Iris pigment epithelial cell (primary cell): ENCODE measurements at regions not wholly inside any gene's neighbourhood (a gene's known extent, or its start where the extent isn't known, plus 50 kb on each side); places are given as distances from the start of the nearest gene placed in this dataset.

Experiments used
- DNase-seq: peaks from one replicate; pipeline ENCODE4 v3.0.0-alpha.2; 2011; ENCODE audit warnings: low read depth

DNA sequence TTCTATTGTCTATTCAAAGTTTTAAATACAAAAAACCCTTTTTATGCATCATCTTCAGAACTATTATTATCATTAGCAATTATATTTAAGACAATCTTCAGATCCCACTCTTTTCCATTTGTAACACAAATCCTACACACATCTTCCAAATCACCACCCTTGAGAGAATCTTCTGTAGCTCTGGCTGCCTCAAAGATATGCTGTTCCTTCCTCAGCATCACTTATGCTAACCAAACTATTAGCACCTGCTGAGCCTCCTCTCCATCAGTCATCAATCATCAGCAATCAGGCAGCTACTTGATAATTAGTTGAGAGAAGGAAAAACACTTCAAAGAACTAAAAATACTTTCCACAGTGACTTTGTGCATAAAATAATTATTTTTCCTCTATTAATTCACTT, 1082.2 kb downstream of the C4orf33 start:
- no peak for DNase-seq

DNA sequence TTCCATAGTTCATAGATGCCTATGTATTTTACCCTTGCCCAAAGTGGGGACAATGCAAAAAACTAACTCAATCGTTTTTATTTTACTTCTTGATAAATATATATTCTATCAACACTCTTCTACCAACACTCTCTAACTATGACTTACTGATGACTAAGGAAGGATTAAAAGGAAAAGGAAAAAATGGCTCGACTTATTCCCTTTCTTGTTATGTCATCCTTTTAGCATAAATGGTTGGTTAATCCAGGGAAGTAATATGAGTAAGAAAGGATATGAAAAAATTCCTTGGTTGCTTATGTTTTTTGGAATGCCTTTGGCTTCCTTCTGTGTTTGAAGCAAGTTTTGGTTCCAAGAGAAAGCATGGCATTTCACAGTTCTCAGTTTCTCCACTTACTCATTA, 1087.1 kb downstream of the C4orf33 start:
- DNase-seq, result peak; percentile 1

GRCh38 chr4:130183766-130184165, 1087.8 kb downstream of the C4orf33 start:
- DNase-seq, result no peak

DNA sequence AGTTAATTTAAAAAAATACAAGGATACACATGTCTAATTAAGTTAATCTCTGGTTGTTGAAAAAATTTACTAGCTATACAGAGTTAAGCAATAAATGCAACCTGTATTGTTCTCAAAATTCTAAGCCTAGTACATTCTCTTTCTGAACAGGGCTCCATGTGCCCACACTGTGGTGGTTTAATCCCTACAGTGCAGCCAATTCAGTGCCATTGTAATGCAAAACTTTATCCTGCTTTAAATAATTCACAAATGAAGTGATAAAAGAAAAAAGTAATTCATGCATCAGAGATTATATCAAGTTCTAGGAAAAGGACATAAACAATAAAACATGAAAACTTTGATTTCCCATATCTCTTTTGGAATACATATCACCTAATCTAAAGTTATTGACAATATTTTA, 1089.2 kb downstream of the C4orf33 start:
- no peak for DNase-seq

- DNase-seq, result no peak
Observed at GRCh38 chr4:130186931-130187330, 1091.0 kb downstream of the C4orf33 start.

GRCh38 chr4:130187587-130187986, 1091.6 kb downstream of the C4orf33 start:
- peak; percentile 1 for DNase-seq

- no peak for DNase-seq
Observed at GRCh38 chr4:130192787-130193186, 1096.8 kb downstream of the C4orf33 start.

DNA sequence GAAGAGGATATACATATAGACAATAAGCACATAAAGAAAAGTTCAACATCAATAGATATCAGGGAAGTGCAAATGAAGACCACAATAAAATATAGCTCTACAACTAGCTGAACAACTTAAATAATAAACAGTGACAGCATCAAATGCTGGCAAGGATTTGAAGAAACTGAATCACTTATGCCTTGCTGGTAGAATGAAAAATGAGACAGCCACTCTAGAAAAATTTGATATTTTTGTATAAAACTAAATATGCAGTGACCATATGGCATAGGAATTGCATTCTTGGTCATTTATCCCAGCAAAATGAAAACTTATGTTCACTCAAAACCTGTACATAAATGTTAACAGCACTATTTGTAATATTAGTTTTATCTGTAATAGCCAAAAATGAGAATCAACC, 1102.0 kb downstream of the C4orf33 start:
- no peak for DNase-seq

DNA sequence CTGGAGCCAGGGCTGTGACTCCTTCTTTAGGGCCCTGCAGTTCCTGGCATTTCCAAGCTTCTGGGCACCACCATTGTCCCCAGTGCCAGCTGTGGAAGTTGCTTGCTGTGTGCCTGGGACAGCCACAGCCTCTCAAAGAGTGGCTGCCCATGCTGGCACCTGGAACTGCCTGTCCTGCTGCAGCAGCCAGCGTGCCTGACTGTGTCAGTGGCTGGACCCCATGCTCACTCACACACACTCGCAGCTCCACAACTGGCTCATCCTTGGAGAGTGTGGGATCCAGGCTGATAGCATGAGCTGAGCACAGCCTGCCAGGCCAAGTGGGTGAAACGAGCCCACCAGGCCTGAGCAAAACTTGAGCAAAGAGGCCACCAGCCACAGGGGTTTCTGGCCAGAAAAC, 1107.6 kb downstream of the C4orf33 start:
- no peak for DNase-seq

DNA sequence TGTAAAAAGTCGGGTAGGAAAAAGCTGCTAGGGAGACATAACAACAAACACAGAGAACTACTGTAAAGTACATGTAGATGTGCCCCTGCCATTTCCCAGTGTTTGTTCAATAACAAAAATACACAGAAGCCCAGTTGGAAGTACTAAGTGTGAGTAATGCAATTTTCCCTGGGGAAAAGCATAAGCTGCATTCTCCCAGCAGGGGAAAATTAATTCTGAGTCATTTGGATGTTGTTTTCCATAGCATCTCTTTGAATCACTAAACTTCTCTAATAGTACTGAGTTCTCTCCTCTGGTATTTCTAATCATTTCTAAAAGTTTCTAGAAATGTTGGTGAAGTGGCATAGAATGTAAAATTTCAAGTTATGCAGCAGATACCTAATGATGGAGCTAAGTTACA, 1114.9 kb downstream of the C4orf33 start:
- peak; percentile 10 for DNase-seq

GRCh38 chr4:130214268-130214667, 1118.3 kb downstream of the C4orf33 start:
- DNase-seq, result no peak

DNA sequence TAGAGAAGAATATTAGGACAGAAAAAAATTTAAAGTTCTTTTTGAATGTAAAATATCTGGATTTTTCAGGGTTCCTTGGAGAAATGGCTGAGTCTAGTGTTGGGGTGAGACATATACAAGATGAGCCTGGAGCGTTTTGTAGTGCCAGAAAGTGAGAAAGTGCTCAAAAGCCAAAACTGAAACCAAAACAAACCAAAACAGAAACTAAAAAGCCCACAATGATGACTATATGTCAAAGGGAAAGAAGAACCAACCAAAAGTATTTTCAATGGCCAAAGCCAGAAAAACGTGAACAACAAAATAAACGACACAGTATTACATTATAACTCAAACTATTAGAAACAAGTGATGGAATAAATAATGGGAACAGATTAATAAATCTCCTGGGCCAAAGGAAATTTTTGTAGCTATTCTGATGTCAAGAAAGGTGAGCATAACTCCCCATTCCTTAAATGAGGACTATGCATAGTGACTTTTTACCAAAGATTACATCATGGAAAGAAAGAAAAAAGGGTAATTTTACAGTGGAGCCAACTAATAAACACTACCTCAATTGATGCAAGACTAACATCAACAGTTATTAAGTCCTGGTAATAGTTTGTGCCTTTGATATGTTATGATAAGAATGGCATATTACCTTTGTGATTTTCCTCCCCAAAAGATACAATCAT, 1137.6 kb downstream of the C4orf33 start:
- no peak for DNase-seq

DNA sequence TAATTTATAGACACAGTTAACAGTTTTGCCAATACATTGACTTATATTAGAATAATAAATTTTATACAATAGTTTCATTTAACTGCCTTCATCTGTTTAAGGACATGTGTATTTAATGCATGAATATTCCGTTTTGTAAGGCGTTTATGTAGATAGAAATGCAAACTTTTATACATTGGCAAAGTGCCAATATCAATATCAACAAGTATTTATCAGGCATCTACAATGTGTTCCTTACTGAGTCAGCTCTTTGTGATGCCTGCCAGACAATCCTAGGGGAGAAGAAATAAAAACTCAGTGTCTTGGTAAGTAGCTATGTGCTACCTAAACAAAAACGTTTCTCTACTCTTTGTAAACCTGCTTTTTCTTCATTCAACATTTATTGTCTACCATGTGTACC, 1142.2 kb downstream of the C4orf33 start:
- no peak for DNase-seq

- no peak for DNase-seq
Observed at GRCh38 chr4:130249002-130249401, 1153.0 kb downstream of the C4orf33 start.

GRCh38 chr4:130257271-130257670, 1161.3 kb downstream of the C4orf33 start:
- peak; percentile 71 for DNase-seq

- no peak for DNase-seq
Observed at GRCh38 chr4:130266814-130267213, 1170.9 kb downstream of the C4orf33 start.

DNA sequence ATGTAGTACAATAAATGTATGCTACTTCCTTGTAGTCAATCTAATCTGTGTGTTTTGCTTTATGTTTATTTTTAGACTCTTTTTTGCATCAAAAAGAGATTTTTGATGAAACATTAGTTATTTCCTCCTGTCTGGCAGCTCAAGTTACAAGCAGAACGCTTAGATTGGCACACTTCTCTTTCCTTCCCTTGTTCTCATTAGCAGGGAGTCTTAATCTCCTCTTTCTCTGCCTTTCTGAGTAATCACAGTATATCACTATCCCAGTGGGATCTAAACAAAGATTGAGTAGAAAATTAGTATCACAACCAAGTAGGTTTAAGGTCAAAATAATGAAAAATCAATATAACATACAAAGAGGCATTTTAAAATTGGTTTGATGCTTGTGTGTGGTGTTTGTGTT, 1192.6 kb downstream of the C4orf33 start:
- DNase-seq, result no peak

DNA sequence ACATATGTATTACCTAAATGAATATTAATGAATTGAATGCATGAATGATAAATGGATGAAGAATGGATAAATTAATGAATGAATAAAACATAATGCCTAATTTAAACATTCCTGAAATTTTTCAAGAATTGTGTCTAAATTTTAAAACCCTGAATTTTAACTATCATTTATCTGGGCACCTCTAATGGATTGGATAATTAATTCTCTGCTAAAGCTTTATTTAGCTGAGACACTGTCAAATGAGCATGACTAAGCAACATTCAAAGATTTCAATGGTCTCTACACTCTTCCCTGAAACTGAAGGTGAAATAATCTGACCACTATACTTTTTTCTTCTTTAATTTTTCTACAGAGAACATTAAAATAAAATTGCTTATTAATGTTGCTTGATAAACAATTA, 1197.7 kb downstream of the C4orf33 start:
- no peak for DNase-seq

DNA sequence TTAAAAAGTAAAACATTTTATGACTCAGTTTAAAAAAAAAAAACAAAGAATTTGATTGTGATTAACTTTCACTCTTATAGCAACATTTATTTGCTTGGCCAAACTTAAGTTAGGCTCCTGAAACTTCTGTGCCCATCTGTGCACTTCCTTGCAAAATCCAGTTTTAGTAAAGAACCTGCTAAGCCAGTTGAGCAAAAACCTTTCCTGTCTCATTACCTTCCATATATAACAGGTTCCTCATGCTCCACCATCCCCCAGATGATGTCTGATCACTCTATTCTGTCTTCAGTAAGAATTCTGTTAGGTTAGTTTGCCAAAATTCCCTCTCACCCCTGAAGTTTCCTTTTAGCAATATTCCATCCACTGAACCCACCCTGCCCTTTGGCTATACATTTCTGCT, 1200.5 kb downstream of the C4orf33 start:
- DNase-seq, result no peak

DNA sequence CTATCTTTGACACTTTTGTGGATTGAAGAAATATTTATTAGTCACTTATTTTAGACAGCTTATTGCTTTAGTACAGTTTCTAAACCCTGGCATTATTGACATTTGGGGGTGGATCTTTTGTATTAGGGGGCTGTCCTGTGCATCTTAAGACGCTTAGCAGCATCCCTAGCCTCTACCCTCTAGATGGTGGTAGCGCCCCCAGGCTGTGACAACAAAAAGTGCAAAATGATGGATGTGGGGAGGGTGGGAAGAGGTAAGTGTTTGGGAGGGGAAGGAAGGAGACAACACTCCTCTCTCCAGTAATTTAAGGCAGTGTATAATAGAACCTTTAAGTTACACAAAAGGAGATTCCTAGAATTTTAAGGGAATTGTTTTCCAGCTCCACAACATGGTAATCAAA, 1210.6 kb downstream of the C4orf33 start:
- no peak for DNase-seq

DNA sequence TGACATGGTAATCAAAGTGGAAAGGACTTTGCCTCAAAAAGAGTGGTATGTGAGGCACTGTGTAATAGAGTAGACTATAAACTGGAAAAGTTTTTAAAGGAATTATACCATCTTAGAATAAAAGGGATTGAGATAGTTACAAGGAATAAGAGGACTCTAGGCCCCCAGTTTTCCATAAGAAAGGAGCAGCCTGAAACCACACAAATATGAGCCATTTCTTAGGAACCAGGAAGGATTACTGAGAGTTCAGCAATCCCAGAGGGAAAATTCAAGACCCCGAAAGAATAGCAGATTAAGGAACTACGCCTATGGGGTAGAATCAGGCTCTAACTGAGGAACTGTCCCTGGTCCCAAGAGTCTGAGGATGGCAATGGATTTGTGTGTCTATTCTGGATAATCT, 1213.3 kb downstream of the C4orf33 start:
- no peak for DNase-seq

DNA sequence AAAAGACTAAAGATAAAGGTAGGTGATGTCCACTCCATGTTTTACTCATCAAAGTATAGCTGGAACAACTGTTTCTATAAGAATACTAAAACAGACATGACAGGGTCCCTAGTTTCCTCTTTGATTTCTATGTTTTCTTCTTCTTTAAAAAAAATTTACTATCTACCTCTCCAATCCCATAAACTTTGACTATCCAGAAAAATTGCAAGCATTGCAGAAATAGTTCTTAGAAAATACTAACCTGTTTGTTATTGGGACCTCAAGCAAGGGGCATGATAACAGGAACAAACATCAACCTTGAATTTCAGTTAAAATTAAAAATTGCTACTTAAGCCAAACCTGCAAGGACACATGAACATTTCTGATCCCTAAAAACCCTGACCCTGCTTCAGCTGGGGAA, 1226.5 kb downstream of the C4orf33 start:
- DNase-seq, result no peak

- DNase-seq, result no peak
Observed at GRCh38 chr4:130329036-130329435, 1233.1 kb downstream of the C4orf33 start.

GRCh38 chr4:130333241-130333759, 1237.3 kb downstream of the C4orf33 start:
- DNase-seq, result no peak
